CD4-positive, alpha-beta T cell (primary cell): ENCODE measurements at regions not wholly inside any gene's neighbourhood (a gene's known extent, or its start where the extent isn't known, plus 50 kb on each side); places are given as distances from the start of the nearest gene placed in this dataset.

ENCODE experiments used
- ATAC-seq: fragments of 200-7000 bp; cut with Tn5 transposase; one replicate; pipeline ENCODE4 v1.10.0; 2022; ENCODE audit warnings: mild to moderate bottlenecking; ENCODE audit not compliant: poor library complexity
- CTCF ChIA-PET: fragments of 350-600 bp; sonication (Branson Sonifier 250); formaldehyde crosslinking; loops from one replicate; lab custom pipeline; 2021; ENCODE audit warnings: antibody characterized with exemption, inconsistent platforms; lab: Charles Lee
- POLR2A ChIA-PET: fragments of 350-600 bp; sonication (Branson Sonifier 250); formaldehyde crosslinking; loops from one replicate; lab custom pipeline; 2021; ENCODE audit warnings: antibody characterized with exemption, inconsistent platforms; lab: Charles Lee
- DNase-seq, 14 experiments: peaks; one replicate each; pipeline ENCODE4 v3.0.0-alpha.2; 2013 to 2020; ENCODE audit warnings: mixed read lengths in 2 of 14
- H3K27ac ChIP-seq, 2 donors: one replicate each; pipeline versions ENCODE4 v1.5.1 to v1.7.0; 2013; ENCODE audit warnings: low read length in 2 of 2, low read depth in 1 of 2, mild to moderate bottlenecking in 1 of 2
- H3K27me3 ChIP-seq, 2 experiments: 1 replicate in 1 of 2; 2 replicates in 1 of 2; pipeline versions ENCODE4 v1.6.1 to v1.7.0; 2013; ENCODE audit warnings: low read length in 2 of 2, control low read depth in 1 of 2, mild to moderate bottlenecking in 1 of 2, moderate library complexity in 1 of 2; ENCODE audit not compliant: insufficient read depth in 2 of 2, control insufficient read depth in 1 of 2
- H3K36me3 ChIP-seq: one replicate; pipeline ENCODE4 v1.6.1; 2013; ENCODE audit warnings: low read length, control low read depth; ENCODE audit not compliant: insufficient read depth
- H3K4me1 ChIP-seq: one replicate; pipeline ENCODE4 v1.6.1; 2013; ENCODE audit warnings: low read length, control low read depth; ENCODE audit not compliant: insufficient read depth
- H3K4me3 ChIP-seq: one replicate; pipeline ENCODE4 v1.5.1; 2013; ENCODE audit warnings: mild to moderate bottlenecking, low read length, moderate library complexity
- H3K9me3 ChIP-seq, 2 experiments: 1 replicate in 1 of 2; 2 replicates in 1 of 2; pipeline versions ENCODE4 v1.6.1 to v1.7.0; 2013; ENCODE audit warnings: low read length in 2 of 2, mild to moderate bottlenecking in 2 of 2, control low read depth in 1 of 2, moderate library complexity in 1 of 2; ENCODE audit not compliant: control insufficient read depth in 1 of 2, insufficient read depth in 1 of 2
- H3K27ac Mint-ChIP-seq: one replicate; pipeline ENCODE4 v1.8.0; 2020; ENCODE audit warnings: mixed read lengths
- H3K27me3 Mint-ChIP-seq: one replicate; pipeline ENCODE4 v1.8.0; 2021; ENCODE audit warnings: mixed read lengths
- H3K36me3 Mint-ChIP-seq: one replicate; pipeline ENCODE4 v1.8.0; 2021; ENCODE audit warnings: low read depth, mixed read lengths
- H3K4me1 Mint-ChIP-seq: one replicate; pipeline ENCODE4 v1.8.0; 2021; ENCODE audit warnings: low read depth, mixed read lengths
- H3K4me3 Mint-ChIP-seq: one replicate; pipeline ENCODE4 v1.8.0; 2020; ENCODE audit warnings: mild to moderate bottlenecking, mixed read lengths
- H3K9me3 Mint-ChIP-seq: one replicate; pipeline ENCODE4 v1.8.0; 2020; ENCODE audit warnings: mixed read lengths
- CTCF ChIP-seq: fragments of 200-600 bp; IDR thresholded peaks from one replicate; pipeline ENCODE4 v1.8.0; 2022; ENCODE audit warnings: antibody characterized with exemption, mild to moderate bottlenecking
- intact Hi-C, 2 experiments: fragments of 100-400 bp; cut with DNase I in 1 of 2; cut with micrococcal nuclease in 1 of 2; formaldehyde crosslinking; loops; one replicate each; pipeline versions ENCODE4 v1.15.1 to v1.9.0; 2023 to 2025; cut with DNase I, micrococcal nuclease

- no peak overlapping the region for H3K27ac Mint-ChIP-seq
- no peak overlapping the region for H3K4me3 ChIP-seq
- intact Hi-C loops: no loop called here
- no peak overlapping the region for H3K27ac ChIP-seq
- no peak for TF ChIP-seq CTCF
- peaks cover 9% of the 10 kb centered on the region for H3K4me1 Mint-ChIP-seq
- H3K27me3 ChIP-seq: no peaks in the 10 kb centered on the region
- DNase-seq: no peak
- H3K4me1 ChIP-seq: no peaks in the 10 kb centered on the region
- no peaks in the 10 kb centered on the region for H3K27me3 Mint-ChIP-seq
- H3K36me3 Mint-ChIP-seq: no peaks in the 10 kb centered on the region
- ChIA-PET CTCF (no interaction called here), POLR2A (no interaction called here)
- H3K4me3 Mint-ChIP-seq: no peak overlapping the region
- H3K9me3 ChIP-seq: peaks cover 0 to 12% of the 10 kb centered on the region in 2 experiments
- H3K9me3 Mint-ChIP-seq: no peaks in the 10 kb centered on the region
- ATAC-seq: no peak
- no peaks in the 10 kb centered on the region for H3K36me3 ChIP-seq
Measured at GRCh38 chr5:4038994-4039393, 443.4 kb downstream of the IRX1 start.

- H3K4me3 Mint-ChIP-seq: no peak overlapping the region
- H3K9me3 Mint-ChIP-seq: no peaks in the 10 kb centered on the region
- H3K36me3 Mint-ChIP-seq: no peaks in the 10 kb centered on the region
- H3K4me1 Mint-ChIP-seq: peaks cover 9% of the 10 kb centered on the region
- no peak for TF ChIP-seq CTCF
- H3K4me1 ChIP-seq: no peaks in the 10 kb centered on the region
- H3K27ac ChIP-seq: no peak overlapping the region
- DNase-seq (peak in 1 of 14 experiments; percentile 2), ATAC-seq (no peak)
- CTCF ChIA-PET: no interaction called here
- H3K27ac Mint-ChIP-seq: no peak overlapping the region
- H3K9me3 ChIP-seq: peaks cover 0 to 18% of the 10 kb centered on the region in 2 experiments
- no peaks in the 10 kb centered on the region for H3K27me3 ChIP-seq
- intact Hi-C loops: no loop called here
- H3K27me3 Mint-ChIP-seq: no peaks in the 10 kb centered on the region
- no peak overlapping the region for H3K4me3 ChIP-seq
- no peaks in the 10 kb centered on the region for H3K36me3 ChIP-seq
- POLR2A ChIA-PET: no interaction called here
Measured at GRCh38 chr5:4042311-4042710, 446.7 kb downstream of the IRX1 start.

GRCh38 chr5:4043135-4043534 is 447.5 kb downstream of the IRX1 start:
- TF ChIP-seq CTCF: no peak
- intact Hi-C loops: no loop called here
- ATAC-seq (no peak), DNase-seq (no peak)
- no peak overlapping the region for H3K27ac ChIP-seq
- no peak overlapping the region for H3K4me3 Mint-ChIP-seq
- H3K27me3 Mint-ChIP-seq: no peaks in the 10 kb centered on the region
- H3K4me3 ChIP-seq: no peak overlapping the region
- H3K4me1 Mint-ChIP-seq: peaks cover 9% of the 10 kb centered on the region
- H3K4me1 ChIP-seq: no peaks in the 10 kb centered on the region
- CTCF ChIA-PET: no interaction called here
- H3K36me3 ChIP-seq: no peaks in the 10 kb centered on the region
- H3K9me3 Mint-ChIP-seq: no peaks in the 10 kb centered on the region
- no peaks in the 10 kb centered on the region for H3K36me3 Mint-ChIP-seq
- peaks cover 0 to 18% of the 10 kb centered on the region in 2 experiments for H3K9me3 ChIP-seq
- POLR2A ChIA-PET: no interaction called here
- H3K27ac Mint-ChIP-seq: no peak overlapping the region
- no peaks in the 10 kb centered on the region for H3K27me3 ChIP-seq
